Ishikawa (cell line): ENCODE measurements at regions not wholly inside any gene's neighbourhood (a gene's known extent, or its start where the extent isn't known, plus 50 kb on each side); places are given as distances from the start of the nearest gene placed in this dataset.

ENCODE experiments used
- CEBPB ChIP-seq: IDR thresholded peaks from 2 replicates; pipeline ENCODE4 v1.6.1; 2012
- CREB1 ChIP-seq: IDR thresholded peaks from 2 replicates; pipeline ENCODE4 v1.6.1; 2012; ENCODE audit warnings: low read depth
- EGR1 ChIP-seq: IDR thresholded peaks from 2 replicates; pipeline ENCODE4 v1.6.1; 2012
- EP300 ChIP-seq: IDR thresholded peaks from 2 replicates; pipeline ENCODE4 v1.6.1; 2012; ENCODE audit warnings: borderline replicate concordance
- FOXM1 ChIP-seq: IDR thresholded peaks from 2 replicates; pipeline ENCODE4 v1.6.1; 2012; ENCODE audit warnings: low read depth, borderline replicate concordance
- MAX ChIP-seq: IDR thresholded peaks from 2 replicates; pipeline ENCODE4 v1.6.1; 2012
- NFIC ChIP-seq: IDR thresholded peaks from 2 replicates; pipeline ENCODE4 v1.6.1; 2012
- RAD21 ChIP-seq: IDR thresholded peaks from 2 replicates; pipeline ENCODE4 v1.6.1; 2012; ENCODE audit warnings: low read depth
- REST ChIP-seq: IDR thresholded peaks from 2 replicates; pipeline ENCODE4 v1.6.1; 2012; ENCODE audit warnings: low read depth, mild to moderate bottlenecking
- TAF1 ChIP-seq: IDR thresholded peaks from 2 replicates; pipeline ENCODE4 v1.6.1; 2012; ENCODE audit warnings: low read depth, mild to moderate bottlenecking
- TCF12 ChIP-seq: IDR thresholded peaks from 2 replicates; pipeline ENCODE4 v1.6.1; 2012; ENCODE audit warnings: low read depth
- TEAD4 ChIP-seq: IDR thresholded peaks from 2 replicates; pipeline ENCODE4 v1.6.1; 2012
- USF1 ChIP-seq: IDR thresholded peaks from 2 replicates; pipeline ENCODE4 v1.6.1; 2012
- YY1 ChIP-seq: IDR thresholded peaks from 2 replicates; pipeline ENCODE4 v1.6.1; 2012; ENCODE audit warnings: low read depth
- ZBTB7A ChIP-seq: IDR thresholded peaks from 2 replicates; pipeline ENCODE4 v1.6.1; 2012; ENCODE audit warnings: low read depth

- no peak for TF ChIP-seq NFIC
- no peak for TF ChIP-seq EGR1
- TF ChIP-seq TCF12: no peak
- no peak for TF ChIP-seq EP300
- TF ChIP-seq USF1: no peak
- TF ChIP-seq MAX: no peak
- TF ChIP-seq YY1: no peak
- TF ChIP-seq RAD21: no peak
- no peak for TF ChIP-seq TAF1
- TF ChIP-seq CREB1: no peak
- TF ChIP-seq CEBPB: no peak
- no peak for TF ChIP-seq REST
- no peak for TF ChIP-seq TEAD4
These were observed 387.4 kb upstream of the KIF2A start for GRCh38 chr5:61918611-61919010.

- no peak for TF ChIP-seq USF1
- no peak for TF ChIP-seq FOXM1
- no peak for TF ChIP-seq REST
- TF ChIP-seq YY1: no peak
- no peak for TF ChIP-seq MAX
- TF ChIP-seq EGR1: no peak
- TF ChIP-seq TAF1: no peak
- no peak for TF ChIP-seq CEBPB
- TF ChIP-seq NFIC: no peak
- TF ChIP-seq TCF12: no peak
- TF ChIP-seq ZBTB7A: no peak
- no peak for TF ChIP-seq EP300
- TF ChIP-seq TEAD4: no peak
- no peak for TF ChIP-seq RAD21
- TF ChIP-seq CREB1: no peak
These were observed 386.1 kb upstream of the KIF2A start for GRCh38 chr5:61919920-61920319.

- TF ChIP-seq EGR1 (no peak), TCF12 (no peak), REST (no peak), CREB1 (no peak), TAF1 (no peak), FOXM1 (no peak), RAD21 (no peak), USF1 (no peak), EP300 (no peak), TEAD4 (no peak), YY1 (no peak), ZBTB7A (no peak), CEBPB (no peak), MAX (no peak), NFIC (no peak)
These were observed 381.8 kb upstream of the KIF2A start for GRCh38 chr5:61924251-61924650.

- no peak for TF ChIP-seq FOXM1
- no peak for TF ChIP-seq NFIC
- TF ChIP-seq CEBPB: no peak
- no peak for TF ChIP-seq CREB1
- TF ChIP-seq TCF12: no peak
- TF ChIP-seq RAD21: no peak
These were observed 379.1 kb upstream of the KIF2A start for GRCh38 chr5:61926911-61927310.
